DOHH2 (cell line): ENCODE measurements at regions not wholly inside any gene's neighbourhood (a gene's known extent, or its start where the extent isn't known, plus 50 kb on each side); places are given as distances from the start of the nearest gene placed in this dataset.

ENCODE experiments used
- H3F3A ChIP-seq: fragments of 200-600 bp; sonication (generic), shearing (Covaris generic); 2 replicates; pipeline ENCODE4 v1.6.0; 2016; ENCODE audit warnings: antibody characterized with exemption, mild to moderate bottlenecking; ENCODE audit not compliant: control insufficient read depth, insufficient read depth
- H3K27ac ChIP-seq: fragments of 200-600 bp; sonication (generic); 2 replicates; pipeline ENCODE4 v1.5.1; 2014; ENCODE audit warnings: low read depth, mild to moderate bottlenecking, low read length, moderate library complexity
- H3K27me3 ChIP-seq: fragments of 200-600 bp; sonication (generic); 2 replicates; pipeline ENCODE4 v1.6.1; 2014; ENCODE audit warnings: mild to moderate bottlenecking, low read length, mixed read lengths; ENCODE audit not compliant: control insufficient read depth
- H3K36me3 ChIP-seq: fragments of 200-600 bp; sonication (generic); 2 replicates; pipeline ENCODE4 v1.6.1; 2014; ENCODE audit warnings: mild to moderate bottlenecking, low read length, moderate library complexity, mixed read lengths; ENCODE audit not compliant: control insufficient read depth
- H3K4me1 ChIP-seq: fragments of 200-600 bp; sonication (generic); 2 replicates; pipeline ENCODE4 v1.6.1; 2014; ENCODE audit warnings: mild to moderate bottlenecking, low read length, mixed read lengths; ENCODE audit not compliant: control insufficient read depth
- H3K4me2 ChIP-seq: fragments of 200-600 bp; sonication (generic); 2 replicates; pipeline ENCODE4 v1.6.0; 2014; ENCODE audit warnings: mild to moderate bottlenecking, low read length, moderate library complexity
- H3K4me3 ChIP-seq: fragments of 200-600 bp; sonication (generic); 2 replicates; pipeline ENCODE4 v1.5.1; 2014; ENCODE audit warnings: mild to moderate bottlenecking, low read length, mixed read lengths
- H3K79me2 ChIP-seq: fragments of 200-600 bp; sonication (generic); 2 replicates; pipeline ENCODE4 v1.6.1; 2014; ENCODE audit warnings: mild to moderate bottlenecking, low read length, mixed read lengths; ENCODE audit not compliant: control insufficient read depth
- H3K9me2 ChIP-seq: fragments of 200-600 bp; sonication (generic); replicated peaks from 2 replicates; pipeline ENCODE4 v1.6.1; 2014; ENCODE audit warnings: mild to moderate bottlenecking, low read length, mixed read lengths; ENCODE audit not compliant: control insufficient read depth
- H3K9me3 ChIP-seq: fragments of 200-600 bp; sonication (generic); 2 replicates; pipeline ENCODE4 v1.6.1; 2014; ENCODE audit warnings: antibody characterized with exemption, low read length, mixed read lengths; ENCODE audit not compliant: control insufficient read depth, insufficient read depth
- H4K20me1 ChIP-seq: fragments of 200-600 bp; sonication (generic); 2 replicates; pipeline ENCODE4 v1.6.0; 2014; ENCODE audit warnings: low read depth, mild to moderate bottlenecking, antibody characterized with exemption, low read length, moderate library complexity; ENCODE audit not compliant: control insufficient read depth, insufficient read depth
- CTCF ChIP-seq: fragments of 200-600 bp; sonication (generic); IDR thresholded peaks from one replicate; pipeline ENCODE4 v1.5.1; 2014; ENCODE audit warnings: antibody characterized with exemption, mild to moderate bottlenecking, low read depth, low read length; ENCODE audit not compliant: poor library complexity, severe bottlenecking
- EZH2phosphoT487 ChIP-seq: fragments of 200-600 bp; sonication (generic); IDR thresholded peaks from 2 replicates; pipeline ENCODE4 v1.6.1; 2017; ENCODE audit warnings: borderline replicate concordance, mild to moderate bottlenecking, antibody characterized with exemption, low read length, moderate library complexity, mixed read lengths

- H3K9me2 ChIP-seq: no peaks in the 10 kb centered on the region
- no peaks in the 10 kb centered on the region for H4K20me1 ChIP-seq
- TF ChIP-seq EZH2phosphoT487 (no peak), CTCF (no peak)
- no peaks in the 10 kb centered on the region for H3K79me2 ChIP-seq
- H3K4me1 ChIP-seq: no peaks in the 10 kb centered on the region
- no peaks in the 10 kb centered on the region for H3F3A ChIP-seq
- no peak overlapping the region for H3K27ac ChIP-seq
- H3K9me3 ChIP-seq: no peaks in the 10 kb centered on the region
- H3K4me2 ChIP-seq: no peak overlapping the region
- H3K4me3 ChIP-seq: no peak overlapping the region
- H3K27me3 ChIP-seq: no peaks in the 10 kb centered on the region
- no peaks in the 10 kb centered on the region for H3K36me3 ChIP-seq
Measured at GRCh38 chr9:7739595-7739994, 60.0 kb downstream of the DMAC1 start.

GRCh38 chr9:7735311-7735710 lies 64.3 kb downstream of the DMAC1 start:
- no peaks in the 10 kb centered on the region for H3K9me2 ChIP-seq
- H3K4me2 ChIP-seq: no peak overlapping the region
- H3K27me3 ChIP-seq: no peaks in the 10 kb centered on the region
- H3K79me2 ChIP-seq: no peaks in the 10 kb centered on the region
- TF ChIP-seq CTCF: no peak
- TF ChIP-seq EZH2phosphoT487: no peak
- H4K20me1 ChIP-seq: no peaks in the 10 kb centered on the region
- H3K4me3 ChIP-seq: no peak overlapping the region
- no peaks in the 10 kb centered on the region for H3K4me1 ChIP-seq
- no peak overlapping the region for H3K27ac ChIP-seq
- H3K36me3 ChIP-seq: no peaks in the 10 kb centered on the region
- H3K9me3 ChIP-seq: no peaks in the 10 kb centered on the region
- no peaks in the 10 kb centered on the region for H3F3A ChIP-seq

- H3K27me3 ChIP-seq: no peaks in the 10 kb centered on the region
- no peaks in the 10 kb centered on the region for H3F3A ChIP-seq
- no peaks in the 10 kb centered on the region for H3K36me3 ChIP-seq
- no peaks in the 10 kb centered on the region for H3K9me3 ChIP-seq
- TF ChIP-seq EZH2phosphoT487: no peak
- no peak for TF ChIP-seq CTCF
- H3K27ac ChIP-seq: no peak overlapping the region
- no peaks in the 10 kb centered on the region for H3K79me2 ChIP-seq
- no peak overlapping the region for H3K4me2 ChIP-seq
- no peaks in the 10 kb centered on the region for H4K20me1 ChIP-seq
- H3K9me2 ChIP-seq: no peaks in the 10 kb centered on the region
- H3K4me3 ChIP-seq: no peak overlapping the region
- no peaks in the 10 kb centered on the region for H3K4me1 ChIP-seq
Measured at GRCh38 chr9:7730164-7730445, 69.5 kb downstream of the DMAC1 start.
